Caco-2 (cell line): ENCODE measurements at regions not wholly inside any gene's neighbourhood (a gene's known extent, or its start where the extent isn't known, plus 50 kb on each side); places are given as distances from the start of the nearest gene placed in this dataset.
"Not testable (repeated sequence)": the region's sequence is repeated elsewhere in the genome, so short reads cannot be mapped to it uniquely, and the experiment has no call there.

Experiments
- BruUV-seq: library from RNA; stranded (reverse); fragments of 400-500 nt; replicated peaks from 2 replicates; lab custom pipeline; 2021; lab: Mats Ljungman, UMichigan
- CTCF ChIA-PET: fragments of 300-600 bp; sonication (Branson Sonifier 250); formaldehyde crosslinking; loops from one replicate; lab custom pipeline; 2022; ENCODE audit warnings: antibody characterized with exemption; lab: Charles Lee
- POLR2A ChIA-PET: fragments of 300-600 bp; sonication (Branson Sonifier 250); formaldehyde crosslinking; loops from one replicate; lab custom pipeline; 2022; ENCODE audit warnings: antibody characterized with exemption; lab: Charles Lee
- DNase-seq, 2 experiments: peaks; one replicate each; pipeline versions ENCODE4 v3.0.0 to v3.0.0-alpha.2; 2020 to 2022
- H3K27me3 ChIP-seq: replicated peaks from 2 replicates; pipeline ENCODE4 v1.6.0; 2011; ENCODE audit warnings: low read length; ENCODE audit not compliant: control insufficient read depth, insufficient read depth
- H3K36me3 ChIP-seq: 2 replicates; pipeline ENCODE4 v1.5.1; 2011; ENCODE audit warnings: low read length; ENCODE audit not compliant: control insufficient read depth, insufficient read depth
- H3K4me1 ChIP-seq: fragments of 250-450 bp; sonication (Bioruptor Pico); 2 replicates; pipeline ENCODE4 v1.5.1; 2020; ENCODE audit warnings: mild to moderate bottlenecking
- H3K4me3 ChIP-seq: 2 replicates; pipeline ENCODE4 v1.5.1; 2011; ENCODE audit warnings: low read depth, mild to moderate bottlenecking, control low read depth, low read length
- H3K9me3 ChIP-seq: fragments of 250-450 bp; sonication (Bioruptor Pico); 2 replicates; pipeline ENCODE4 v1.5.1; 2020; ENCODE audit warnings: mild to moderate bottlenecking, moderate library complexity
- H3K27ac Mint-ChIP-seq: one replicate; pipeline ENCODE4 v1.8.0; 2022; ENCODE audit warnings: mixed read lengths; ENCODE audit not compliant: unreplicated experiment
- H3K27me3 Mint-ChIP-seq: one replicate; pipeline ENCODE4 v1.8.0; 2022; ENCODE audit warnings: mixed read lengths; ENCODE audit not compliant: insufficient read depth, unreplicated experiment
- H3K36me3 Mint-ChIP-seq: one replicate; pipeline ENCODE4 v1.8.0; 2022; ENCODE audit warnings: mild to moderate bottlenecking, mixed read lengths; ENCODE audit not compliant: insufficient read depth, unreplicated experiment
- H3K4me1 Mint-ChIP-seq: one replicate; pipeline ENCODE4 v1.8.0; 2022; ENCODE audit warnings: low read depth, mixed read lengths; ENCODE audit not compliant: unreplicated experiment
- H3K4me3 Mint-ChIP-seq: one replicate; pipeline ENCODE4 v1.8.0; 2022; ENCODE audit warnings: mild to moderate bottlenecking, moderate library complexity, mixed read lengths; ENCODE audit not compliant: unreplicated experiment
- H3K9me3 Mint-ChIP-seq: one replicate; pipeline ENCODE4 v1.8.0; 2022; ENCODE audit warnings: mixed read lengths; ENCODE audit not compliant: unreplicated experiment
- intact Hi-C: fragments of 100-400 bp; cut with micrococcal nuclease; formaldehyde crosslinking; loops from one replicate; pipeline ENCODE4 v1.10.0; 2022; ENCODE audit not compliant: unreplicated experiment

GRCh38 chr11:3511416-3512132 is 130.2 kb downstream of the ART5 start:
- peaks cover 14% of the 10 kb centered on the region for H3K36me3 Mint-ChIP-seq
- peak overlapping the region; percentile 80 for H3K27ac Mint-ChIP-seq
- H3K9me3 ChIP-seq, H3K27me3 Mint-ChIP-seq, CTCF ChIA-PET, H3K4me3 ChIP-seq, H3K36me3 ChIP-seq, H3K27me3 ChIP-seq, POLR2A ChIA-PET, intact Hi-C loops, H3K9me3 Mint-ChIP-seq, DNase-seq: not testable (repeated sequence)
- H3K4me3 Mint-ChIP-seq = peak overlapping the region; percentile 50
- TSS peak; percentile 52 for BruUV-seq
- peaks cover 44% of the 10 kb centered on the region for H3K4me1 Mint-ChIP-seq
- peaks cover 11% of the 10 kb centered on the region for H3K4me1 ChIP-seq

- H3K36me3 ChIP-seq, H3K9me3 Mint-ChIP-seq, CTCF ChIA-PET, intact Hi-C loops, POLR2A ChIA-PET, H3K4me3 ChIP-seq, H3K27me3 Mint-ChIP-seq, BruUV-seq, H3K9me3 ChIP-seq, H3K4me1 ChIP-seq, H3K27me3 ChIP-seq: not testable (repeated sequence)
- Mint-ChIP-seq H3K27ac (peak overlapping the region; percentile 81), H3K4me3 (peak overlapping the region; percentile 32), H3K4me1 (peaks cover 32% of the 10 kb centered on the region), H3K36me3 (peaks cover 14% of the 10 kb centered on the region)
- peak; percentile 72 to 83 for DNase-seq
Measured at GRCh38 chr11:3509563-3509962, 130.6 kb upstream of the ZNF195 start.

GRCh38 chr11:3499198-3499597 is 120.3 kb upstream of the ZNF195 start:
- H3K4me1 ChIP-seq, intact Hi-C loops, H3K9me3 Mint-ChIP-seq, H3K36me3 Mint-ChIP-seq, BruUV-seq, H3K9me3 ChIP-seq, H3K4me3 ChIP-seq, DNase-seq, H3K27me3 ChIP-seq, H3K4me1 Mint-ChIP-seq, H3K27me3 Mint-ChIP-seq, H3K4me3 Mint-ChIP-seq, POLR2A ChIA-PET, CTCF ChIA-PET, H3K36me3 ChIP-seq, H3K27ac Mint-ChIP-seq: not testable (repeated sequence)

- H3K9me3 Mint-ChIP-seq, H3K4me3 ChIP-seq, H3K36me3 ChIP-seq, H3K4me1 Mint-ChIP-seq, BruUV-seq, DNase-seq, H3K27ac Mint-ChIP-seq, H3K27me3 ChIP-seq, H3K4me1 ChIP-seq, POLR2A ChIA-PET, H3K9me3 ChIP-seq, intact Hi-C loops, H3K36me3 Mint-ChIP-seq, H3K4me3 Mint-ChIP-seq, H3K27me3 Mint-ChIP-seq, CTCF ChIA-PET: not testable (repeated sequence)
Measured at GRCh38 chr11:3498356-3498755, 119.4 kb upstream of the ZNF195 start.

GRCh38 chr11:3493152-3493551 is 114.2 kb upstream of the ZNF195 start:
- H3K27me3 Mint-ChIP-seq, H3K4me1 Mint-ChIP-seq, H3K9me3 Mint-ChIP-seq, BruUV-seq, intact Hi-C loops, H3K36me3 ChIP-seq, POLR2A ChIA-PET, H3K27ac Mint-ChIP-seq, H3K27me3 ChIP-seq, H3K4me1 ChIP-seq, DNase-seq, H3K9me3 ChIP-seq, CTCF ChIA-PET, H3K4me3 Mint-ChIP-seq, H3K36me3 Mint-ChIP-seq, H3K4me3 ChIP-seq: not testable (repeated sequence)

- BruUV-seq, CTCF ChIA-PET, DNase-seq, H3K4me3 ChIP-seq, H3K9me3 ChIP-seq, H3K36me3 ChIP-seq, POLR2A ChIA-PET, H3K27me3 ChIP-seq, H3K4me3 Mint-ChIP-seq, H3K36me3 Mint-ChIP-seq, H3K9me3 Mint-ChIP-seq, H3K27me3 Mint-ChIP-seq, H3K4me1 ChIP-seq, H3K4me1 Mint-ChIP-seq, intact Hi-C loops, H3K27ac Mint-ChIP-seq: not testable (repeated sequence)
Measured at GRCh38 chr11:3488003-3488402, 109.1 kb upstream of the ZNF195 start.

- BruUV-seq, CTCF ChIA-PET, H3K9me3 ChIP-seq, intact Hi-C loops, H3K4me3 Mint-ChIP-seq, H3K27me3 ChIP-seq, H3K36me3 ChIP-seq, H3K27ac Mint-ChIP-seq, H3K4me1 ChIP-seq, H3K27me3 Mint-ChIP-seq, H3K4me1 Mint-ChIP-seq, H3K4me3 ChIP-seq, H3K36me3 Mint-ChIP-seq, H3K9me3 Mint-ChIP-seq, POLR2A ChIA-PET, DNase-seq: not testable (repeated sequence)
Measured at GRCh38 chr11:3485737-3486136, 106.8 kb upstream of the ZNF195 start.
